WTC11 (cell line): ENCODE measurements at regions not wholly inside any gene's neighbourhood (a gene's known extent, or its start where the extent isn't known, plus 50 kb on each side); places are given as distances from the start of the nearest gene placed in this dataset.

Source experiments
- ATAC-seq: fragments of 200-7000 bp; cut with Tn5 transposase; 2 replicates; pipeline ENCODE4 v1.10.0; 2021; ENCODE audit warnings: mild to moderate bottlenecking, moderate library complexity
- CTCF ChIA-PET: fragments of 300-600 bp; sonication (Branson Sonifier 250); formaldehyde crosslinking; loops from one replicate; lab custom pipeline; 2021; ENCODE audit warnings: antibody characterized with exemption; lab: Charles Lee
- POLR2A ChIA-PET: fragments of 350-600 bp; sonication (Branson Sonifier 250); formaldehyde crosslinking; loops from one replicate; lab custom pipeline; 2021; ENCODE audit warnings: antibody characterized with exemption; lab: Charles Lee
- DNase-seq: peaks from one replicate; pipeline ENCODE4 v3.0.0; 2021; ENCODE audit warnings: low spot score
- H3K27ac Mint-ChIP-seq: 2 replicates; pipeline ENCODE4 v1.8.0; 2021; ENCODE audit warnings: mixed read lengths
- H3K27me3 Mint-ChIP-seq: 2 replicates; pipeline ENCODE4 v1.8.0; 2021; ENCODE audit warnings: low read depth, mild to moderate bottlenecking, moderate library complexity, mixed read lengths
- H3K36me3 Mint-ChIP-seq: 2 replicates; pipeline ENCODE4 v1.8.0; 2021; ENCODE audit warnings: mixed read lengths
- H3K4me1 Mint-ChIP-seq: 2 replicates; pipeline ENCODE4 v1.8.0; 2022; ENCODE audit warnings: mixed read lengths
- H3K4me3 Mint-ChIP-seq: 2 replicates; pipeline ENCODE4 v1.8.0; 2021; ENCODE audit warnings: mild to moderate bottlenecking, moderate library complexity, mixed read lengths
- H3K9me3 Mint-ChIP-seq: 2 replicates; pipeline ENCODE4 v1.8.0; 2021; ENCODE audit warnings: mixed read lengths
- ATF1 ChIP-seq: sonication (generic); formaldehyde crosslinking; IDR thresholded peaks from 2 replicates; pipeline ENCODE4 v1.8.1; 2023; ENCODE audit warnings: mild to moderate bottlenecking, moderate library complexity, missing genetic modification reagents
- CBFB ChIP-seq: sonication (generic); formaldehyde crosslinking; IDR thresholded peaks from 2 replicates; pipeline ENCODE4 v1.8.1; 2022; ENCODE audit warnings: mild to moderate bottlenecking, low read depth, missing genetic modification reagents
- E2F5 ChIP-seq: sonication (generic); formaldehyde crosslinking; IDR thresholded peaks from 2 replicates; pipeline ENCODE4 v1.8.1; 2022; ENCODE audit warnings: mild to moderate bottlenecking, moderate library complexity, missing genetic modification reagents
- ELF4 ChIP-seq: sonication (generic); formaldehyde crosslinking; IDR thresholded peaks from 2 replicates; pipeline ENCODE4 v1.8.1; 2022; ENCODE audit warnings: low read depth, mild to moderate bottlenecking, moderate library complexity, missing genetic modification reagents
- EMX1 ChIP-seq: fragments of 250-450 bp; sonication (Bioruptor Pico); IDR thresholded peaks from 2 replicates; pipeline ENCODE4 v1.8.0; 2021; ENCODE audit warnings: mild to moderate bottlenecking
- GABPB1 ChIP-seq: sonication (generic); formaldehyde crosslinking; IDR thresholded peaks from 2 replicates; pipeline ENCODE4 v1.8.1; 2023; ENCODE audit warnings: mild to moderate bottlenecking, missing genetic modification reagents
- HMGA2 ChIP-seq: fragments of 250-450 bp; sonication (Bioruptor Pico); IDR thresholded peaks from 2 replicates; pipeline ENCODE4 v1.4.0; 2021; ENCODE audit warnings: mild to moderate bottlenecking, moderate library complexity
- JUN ChIP-seq: sonication (generic); formaldehyde crosslinking; IDR thresholded peaks from 2 replicates; pipeline ENCODE4 v1.8.0; 2023; ENCODE audit warnings: mild to moderate bottlenecking, missing genetic modification reagents
- KAT7 ChIP-seq: sonication (generic); formaldehyde crosslinking; IDR thresholded peaks from 2 replicates; pipeline ENCODE4 v1.8.1; 2023; ENCODE audit warnings: missing genetic modification reagents, mild to moderate bottlenecking, borderline replicate concordance
- PREB ChIP-seq: sonication (generic); formaldehyde crosslinking; IDR thresholded peaks from 2 replicates; pipeline ENCODE4 v1.8.1; 2022; ENCODE audit warnings: mild to moderate bottlenecking, missing genetic modification reagents, moderate library complexity, borderline replicate concordance
- SMAD3 ChIP-seq: sonication (generic); formaldehyde crosslinking; IDR thresholded peaks from 2 replicates; pipeline ENCODE4 v1.8.0; 2022; ENCODE audit warnings: missing genetic modification reagents, mild to moderate bottlenecking, borderline replicate concordance
- ZNF423 ChIP-seq: fragments of 250-450 bp; sonication (Bioruptor Pico); IDR thresholded peaks from 2 replicates; pipeline ENCODE4 v2.1.2; 2022; ENCODE audit warnings: mild to moderate bottlenecking, moderate library complexity
- ZSCAN18 ChIP-seq: fragments of 250-450 bp; sonication (Bioruptor Pico); IDR thresholded peaks from 2 replicates; pipeline ENCODE4 v2.1.2; 2022; ENCODE audit warnings: mild to moderate bottlenecking, moderate library complexity
- TF ChIP-seq, protein P1 (sequence below): sonication (generic); formaldehyde crosslinking; conservative IDR thresholded peaks from 2 replicates; pipeline ENCODE4 v1.8.1; 2022; ENCODE audit warnings: mild to moderate bottlenecking, missing genetic modification reagents
- TF ChIP-seq, protein P2 (sequence below): sonication (generic); formaldehyde crosslinking; IDR thresholded peaks from 2 replicates; pipeline ENCODE4 v1.8.1; 2022; ENCODE audit warnings: missing genetic modification reagents, borderline replicate concordance
- TF ChIP-seq, protein P3 (sequence below): sonication (generic); formaldehyde crosslinking; IDR thresholded peaks from 2 replicates; pipeline ENCODE4 v1.8.1; 2023; ENCODE audit warnings: mild to moderate bottlenecking, missing genetic modification reagents, moderate library complexity
- TF ChIP-seq, protein P4 (sequence below): sonication (generic); formaldehyde crosslinking; IDR thresholded peaks from 2 replicates; pipeline ENCODE4 v1.8.1; 2023; ENCODE audit warnings: mild to moderate bottlenecking, missing genetic modification reagents

- H3K9me3 Mint-ChIP-seq = no peaks in the 10 kb centered on the region
- no peaks in the 10 kb centered on the region for H3K36me3 Mint-ChIP-seq
- no peak for ATAC-seq
- no peak overlapping the region for H3K27ac Mint-ChIP-seq
- H3K4me3 Mint-ChIP-seq = no peak overlapping the region
- H3K27me3 Mint-ChIP-seq = no peaks in the 10 kb centered on the region
- no peak for DNase-seq
- ChIA-PET POLR2A (no interaction called here), CTCF (no interaction called here)
- TF ChIP-seq SMAD3 (no peak), ZNF423 (CRISPR knock-in tag) (no peak), PREB (CRISPR knock-in tag) (no peak), ZSCAN18 (CRISPR knock-in tag) (no peak), KAT7 (CRISPR knock-in tag) (no peak), EMX1 (no peak), HMGA2 (CRISPR knock-in tag) (no peak), E2F5 (no peak), JUN (CRISPR knock-in tag) (no peak)
- TF ChIP-seq, protein P1, sequence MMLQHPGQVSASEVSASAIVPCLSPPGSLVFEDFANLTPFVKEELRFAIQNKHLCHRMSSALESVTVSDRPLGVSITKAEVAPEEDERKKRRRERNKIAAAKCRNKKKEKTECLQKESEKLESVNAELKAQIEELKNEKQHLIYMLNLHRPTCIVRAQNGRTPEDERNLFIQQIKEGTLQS (CRISPR knock-in tag) = no peak
- TF ChIP-seq, protein P2, sequence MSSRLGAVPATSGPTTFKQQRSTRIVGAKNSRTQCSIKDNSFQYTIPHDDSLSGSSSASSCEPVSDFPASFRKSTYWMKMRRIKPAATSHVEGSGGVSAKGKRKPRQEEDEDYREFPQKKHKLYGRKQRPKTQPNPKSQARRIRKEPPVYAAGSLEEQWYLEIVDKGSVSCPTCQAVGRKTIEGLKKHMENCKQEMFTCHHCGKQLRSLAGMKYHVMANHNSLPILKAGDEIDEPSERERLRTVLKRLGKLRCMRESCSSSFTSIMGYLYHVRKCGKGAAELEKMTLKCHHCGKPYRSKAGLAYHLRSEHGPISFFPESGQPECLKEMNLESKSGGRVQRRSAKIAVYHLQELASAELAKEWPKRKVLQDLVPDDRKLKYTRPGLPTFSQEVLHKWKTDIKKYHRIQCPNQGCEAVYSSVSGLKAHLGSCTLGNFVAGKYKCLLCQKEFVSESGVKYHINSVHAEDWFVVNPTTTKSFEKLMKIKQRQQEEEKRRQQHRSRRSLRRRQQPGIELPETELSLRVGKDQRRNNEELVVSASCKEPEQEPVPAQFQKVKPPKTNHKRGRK (CRISPR knock-in tag) = no peak
- TF ChIP-seq, protein P3, sequence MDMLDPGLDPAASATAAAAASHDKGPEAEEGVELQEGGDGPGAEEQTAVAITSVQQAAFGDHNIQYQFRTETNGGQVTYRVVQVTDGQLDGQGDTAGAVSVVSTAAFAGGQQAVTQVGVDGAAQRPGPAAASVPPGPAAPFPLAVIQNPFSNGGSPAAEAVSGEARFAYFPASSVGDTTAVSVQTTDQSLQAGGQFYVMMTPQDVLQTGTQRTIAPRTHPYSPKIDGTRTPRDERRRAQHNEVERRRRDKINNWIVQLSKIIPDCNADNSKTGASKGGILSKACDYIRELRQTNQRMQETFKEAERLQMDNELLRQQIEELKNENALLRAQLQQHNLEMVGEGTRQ = no peak
- TF ChIP-seq, protein P4, sequence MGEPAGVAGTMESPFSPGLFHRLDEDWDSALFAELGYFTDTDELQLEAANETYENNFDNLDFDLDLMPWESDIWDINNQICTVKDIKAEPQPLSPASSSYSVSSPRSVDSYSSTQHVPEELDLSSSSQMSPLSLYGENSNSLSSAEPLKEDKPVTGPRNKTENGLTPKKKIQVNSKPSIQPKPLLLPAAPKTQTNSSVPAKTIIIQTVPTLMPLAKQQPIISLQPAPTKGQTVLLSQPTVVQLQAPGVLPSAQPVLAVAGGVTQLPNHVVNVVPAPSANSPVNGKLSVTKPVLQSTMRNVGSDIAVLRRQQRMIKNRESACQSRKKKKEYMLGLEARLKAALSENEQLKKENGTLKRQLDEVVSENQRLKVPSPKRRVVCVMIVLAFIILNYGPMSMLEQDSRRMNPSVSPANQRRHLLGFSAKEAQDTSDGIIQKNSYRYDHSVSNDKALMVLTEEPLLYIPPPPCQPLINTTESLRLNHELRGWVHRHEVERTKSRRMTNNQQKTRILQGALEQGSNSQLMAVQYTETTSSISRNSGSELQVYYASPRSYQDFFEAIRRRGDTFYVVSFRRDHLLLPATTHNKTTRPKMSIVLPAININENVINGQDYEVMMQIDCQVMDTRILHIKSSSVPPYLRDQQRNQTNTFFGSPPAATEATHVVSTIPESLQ = no peak
- no peaks in the 10 kb centered on the region for H3K4me1 Mint-ChIP-seq
Measured at GRCh38 chr2:57834666-57835065, 211.9 kb upstream of the VRK2 start.

DNA sequence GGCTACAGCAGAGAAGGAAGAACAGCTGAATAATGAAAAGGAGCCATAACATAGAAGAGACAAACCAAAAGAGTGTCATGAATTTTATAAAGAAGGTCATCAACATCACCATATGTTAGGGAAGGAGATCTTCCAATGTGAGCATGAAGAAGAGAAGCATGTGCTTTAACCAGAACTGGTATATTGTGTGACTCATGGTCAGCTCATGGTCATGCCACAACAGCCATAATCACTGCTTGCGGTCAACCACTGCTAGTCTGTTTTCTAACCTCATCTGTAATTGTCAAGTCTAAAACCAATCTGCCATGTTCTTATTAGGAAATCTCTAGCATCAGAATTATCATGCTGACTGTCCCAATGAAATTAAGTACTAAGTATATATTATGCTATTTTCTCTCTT lies 204.1 kb upstream of the VRK2 start:
- Mint-ChIP-seq H3K27me3 (no peaks in the 10 kb centered on the region; the same call in 1 of the 2 replicates), H3K9me3 (peaks cover 9% of the 10 kb centered on the region), H3K4me1 (no peaks in the 10 kb centered on the region), H3K4me3 (no peak overlapping the region), H3K27ac (no peak overlapping the region), H3K36me3 (peaks cover 8% of the 10 kb centered on the region)
- TF ChIP-seq CBFB (CRISPR knock-in tag) = no peak
- TF ChIP-seq, protein P1 (CRISPR knock-in tag) = no peak
- TF ChIP-seq ELF4 (CRISPR knock-in tag) = no peak
- TF ChIP-seq JUN (CRISPR knock-in tag) = no peak
- TF ChIP-seq, protein P3 = no peak
- TF ChIP-seq ATF1 (CRISPR knock-in tag) = no peak
- TF ChIP-seq GABPB1 (CRISPR knock-in tag) = no peak
- ATAC-seq (no peak), DNase-seq (no peak)
- ChIA-PET CTCF (no interaction called here), POLR2A (no interaction called here)
